K562 (cell line): ENCODE measurements at regions not wholly inside any gene's neighbourhood (a gene's known extent, or its start where the extent isn't known, plus 50 kb on each side); places are given as distances from the start of the nearest gene placed in this dataset.

Experiments
- ATAC-seq: fragments of 200-7000 bp; cut with Tn5 transposase; 3 replicates; pipeline ENCODE4 v1.9.1; 2020; ENCODE audit warnings: moderate library complexity
- BruUV-seq: library from RNA; stranded (reverse); fragments of 400-500 nt; replicated peaks from 2 replicates; lab custom pipeline; 2021; lab: Mats Ljungman, UMichigan
- CTCF ChIA-PET: fragments of 300-600 bp; formaldehyde crosslinking; extraction: SDS; loops from one replicate; lab custom pipeline; 2021; ENCODE audit warnings: low intra/inter-chr PET ratio; lab: Yijun Ruan, JAX
- POLR2A ChIA-PET: fragments of 300-600, 350-650 bp; sonication (Branson Sonifier 250); formaldehyde crosslinking; extraction: SDS; loops from one replicate; lab custom pipeline; 2021; ENCODE audit warnings: antibody characterized with exemption, inconsistent platforms; lab: Yijun Ruan, JAX
- DNase-seq, 4 experiments: peaks; one replicate each; pipeline versions ENCODE4 v3.0.0 to v3.0.0-alpha.2; 2011 to 2018; ENCODE audit warnings: low spot score in 3 of 4, mixed read lengths in 3 of 4; ENCODE audit errors: extremely low read depth in 1 of 4
- FAIRE-seq: peaks from 2 replicates; lab custom pipeline; 2011; peaks lifted over from hg19 to GRCh38; lab: Jason Lieb, UNC
- H2AFZ ChIP-seq: 2 replicates; pipeline ENCODE4 v1.6.0; 2011; ENCODE audit warnings: low read depth, low read length, control low read depth, inconsistent platforms
- H3K27ac ChIP-seq: fragments of 200-600 bp; 3 replicates; pipeline ENCODE4 v1.8.0; 2011; ENCODE audit warnings: low read depth, mild to moderate bottlenecking, control low read depth, inconsistent platforms, low read length, moderate library complexity, mixed read lengths; ENCODE audit errors: extremely low read depth
- H3K27me3 ChIP-seq, 2 experiments: fragments of 300-600 bp in 1 of 2; 2 replicates in 1 of 2; 3 replicates in 1 of 2; pipeline versions ENCODE4 v1.6.0 to v1.8.0; 2011; ENCODE audit warnings: inconsistent platforms in 2 of 2, low read length in 2 of 2, mild to moderate bottlenecking in 1 of 2, mixed read lengths in 1 of 2, moderate library complexity in 1 of 2; ENCODE audit not compliant: control insufficient read depth in 2 of 2, insufficient read depth in 2 of 2
- H3K36me3 ChIP-seq: fragments of 300-600 bp; 3 replicates; pipeline ENCODE4 v1.8.0; 2011; ENCODE audit warnings: mild to moderate bottlenecking, low read length, inconsistent platforms; ENCODE audit not compliant: control insufficient read depth, insufficient read depth
- H3K4me1 ChIP-seq, 2 experiments: fragments of 200-600 bp in 1 of 2; replicated peaks in 1 of 2; 2 replicates in 1 of 2; 3 replicates in 1 of 2; pipeline versions ENCODE4 v1.5.1 to v1.8.0; 2011; ENCODE audit warnings: inconsistent platforms in 2 of 2, low read length in 2 of 2, mild to moderate bottlenecking in 1 of 2, mixed read lengths in 1 of 2, moderate library complexity in 1 of 2; ENCODE audit not compliant: control insufficient read depth in 2 of 2, insufficient read depth in 2 of 2
- H3K4me2 ChIP-seq: 2 replicates; pipeline ENCODE4 v1.6.1; 2011; ENCODE audit warnings: low read length, control low read depth, inconsistent platforms, mixed read lengths; ENCODE audit not compliant: insufficient read depth
- H3K4me3 ChIP-seq: fragments of 200-600 bp; sonication (generic), shearing (Covaris generic); 2 replicates; pipeline ENCODE4 v1.5.1; 2016; ENCODE audit warnings: control low read depth, inconsistent platforms
- H3K79me2 ChIP-seq: fragments of 200-600 bp; 3 replicates; pipeline ENCODE4 v1.8.0; 2011; ENCODE audit warnings: low read length, inconsistent platforms; ENCODE audit not compliant: control insufficient read depth, insufficient read depth
- H3K9ac ChIP-seq, 2 experiments: 2 replicates each; pipeline versions ENCODE4 v1.6.0 to v1.6.1; 2011; ENCODE audit warnings: low read depth in 2 of 2, low read length in 2 of 2, control low read depth in 1 of 2, inconsistent platforms in 1 of 2, mild to moderate bottlenecking in 1 of 2, mixed read lengths in 1 of 2; ENCODE audit not compliant: insufficient read depth in 1 of 2
- H3K9me1 ChIP-seq: one replicate; pipeline ENCODE4 v1.6.0; 2011; ENCODE audit warnings: inconsistent platforms, mild to moderate bottlenecking, low read length, moderate library complexity; ENCODE audit not compliant: control insufficient read depth, insufficient read depth
- H3K9me3 ChIP-seq: replicated peaks from 2 replicates; pipeline ENCODE4 v1.5.1; 2011; ENCODE audit warnings: low read depth, low read length, inconsistent platforms; ENCODE audit not compliant: control insufficient read depth, insufficient read depth
- H4K20me1 ChIP-seq: replicated peaks from 2 replicates; pipeline ENCODE4 v1.6.1; 2011; ENCODE audit warnings: low read length, inconsistent platforms, mixed read lengths; ENCODE audit not compliant: control insufficient read depth, insufficient read depth
- CEBPZ ChIP-seq: fragments of 150-350 bp; IDR thresholded peaks from 2 replicates; pipeline ENCODE4 v1.6.1; 2014; ENCODE audit warnings: low read depth, mild to moderate bottlenecking, low read length, borderline replicate concordance
- CREB3 ChIP-seq: fragments of 450-650 bp; conservative IDR thresholded peaks from 2 replicates; pipeline ENCODE4 v1.6.1; 2016; ENCODE audit warnings: missing genetic modification characterization, low read depth, mild to moderate bottlenecking, missing compliant biosample characterization, moderate library complexity
- CXXC5 ChIP-seq: fragments of 250-450 bp; sonication (Bioruptor Pico); IDR thresholded peaks from 2 replicates; pipeline ENCODE4 v1.8.0; 2022; ENCODE audit warnings: inconsistent platforms, mild to moderate bottlenecking, moderate library complexity
- EP400 ChIP-seq: fragments of 450-650 bp; IDR thresholded peaks from 2 replicates; pipeline ENCODE4 v1.6.1; 2017; ENCODE audit warnings: antibody characterized with exemption, mild to moderate bottlenecking, moderate library complexity
- GTF3C2 ChIP-seq: IDR thresholded peaks from 3 replicates; pipeline ENCODE4 v1.6.1; 2011; ENCODE audit warnings: borderline replicate concordance, mild to moderate bottlenecking, moderate library complexity; ENCODE audit not compliant: insufficient read length; ENCODE audit errors: extremely low read depth
- MBD1 ChIP-seq: fragments of 250-450 bp; sonication (Bioruptor Pico); IDR thresholded peaks from 2 replicates; pipeline ENCODE4 v1.8.0; 2022; ENCODE audit warnings: inconsistent platforms
- RHOXF2B ChIP-seq: fragments of 250-450 bp; sonication (Bioruptor Pico); conservative IDR thresholded peaks from 2 replicates; pipeline ENCODE4 v1.5.1; 2021
- SIN3A ChIP-seq, 2 experiments: fragments of 150-350 bp in 1 of 2; IDR thresholded peaks; 2 replicates each; pipeline ENCODE4 v1.6.1; 2011 to 2016; ENCODE audit warnings: borderline replicate concordance in 2 of 2, low read depth in 2 of 2, low read length in 2 of 2, mild to moderate bottlenecking in 2 of 2, moderate library complexity in 2 of 2; ENCODE audit not compliant: control insufficient read depth in 1 of 2
- ZBTB34 ChIP-seq: fragments of 250-450 bp; sonication (Bioruptor Pico); IDR thresholded peaks from 2 replicates; pipeline ENCODE4 v1.8.0; 2021; ENCODE audit warnings: mild to moderate bottlenecking, moderate library complexity
- ZNF408 ChIP-seq: fragments of 250-450 bp; sonication (Bioruptor Pico); IDR thresholded peaks from 2 replicates; pipeline ENCODE4 v1.4.0; 2020; ENCODE audit warnings: low read depth, mild to moderate bottlenecking, moderate library complexity
- ZNF695 ChIP-seq: fragments of 450-650 bp; formaldehyde crosslinking; IDR thresholded peaks from 2 replicates; pipeline ENCODE4 v1.4.0; 2020; ENCODE audit warnings: mild to moderate bottlenecking, moderate library complexity
- WGBS: fragments of 100-300 bp; shearing (Covaris generic); methylation state at CpG from one replicate; pipeline ENCODE4 v1.1.6; 2016; ENCODE audit warnings: low coverage, mixed read lengths; ENCODE audit not compliant: insufficient coverage; ENCODE audit errors: missing lambda C conversion rate; 5-methylcytosine and 5-hydroxymethylcytosine counted together
- in situ Hi-C: fragments of 300-500 bp; cut with MboI; formaldehyde crosslinking; loops from 4 replicates; pipeline ENCODE4 v1.15.0; 2018; ENCODE audit warnings: inconsistent platforms, mixed read lengths
- intact Hi-C: fragments of 100-400 bp; cut with micrococcal nuclease; formaldehyde crosslinking; loops from 2 replicates; pipeline ENCODE4 v1.14.2; 2022

GRCh38 chr6:82066991-82067411, 180.5 kb downstream of the IBTK start:
- in situ Hi-C loops: no loop called here
- no peaks in the 10 kb centered on the region for H4K20me1 ChIP-seq
- H3K4me2 ChIP-seq: no peak overlapping the region
- no peak overlapping the region for H3K4me3 ChIP-seq
- WGBS: 0% methylated on average over 4 of the region's 4 CpGs
- no peak overlapping the region for H2AFZ ChIP-seq
- intact Hi-C loops: no loop called here
- H3K9ac ChIP-seq: no peak overlapping the region
- H3K9me3 ChIP-seq: no peaks in the 10 kb centered on the region
- POLR2A ChIA-PET: interaction anchor here (1.5 kb wide), 1 partner anchor 11 kb away, joined by 3 read pairs; no protein-coding TSS in a partner anchor
- H3K79me2 ChIP-seq: no peaks in the 10 kb centered on the region
- ATAC-seq (no peak), FAIRE-seq (peak; percentile 6), DNase-seq (no peak)
- H3K27ac ChIP-seq: no peak overlapping the region
- no TSS peak for BruUV-seq
- no peaks in the 10 kb centered on the region for H3K4me1 ChIP-seq
- no peaks in the 10 kb centered on the region for H3K27me3 ChIP-seq
- H3K9me1 ChIP-seq: no peaks in the 10 kb centered on the region
- H3K36me3 ChIP-seq: no peaks in the 10 kb centered on the region
- CTCF ChIA-PET: no interaction called here
- TF ChIP-seq RHOXF2B (CRISPR knock-in tag) (no peak), ZNF695 (no peak), ZBTB34 (CRISPR knock-in tag) (no peak), SIN3A (IDR thresholded peaks at IDR 0.05; ENCODE audit: borderline replicate concordance in 2 of 2, control insufficient read depth in 1 of 2, low read depth in 2 of 2, low read length in 2 of 2) (no peak), EP400 (no peak), CREB3 (tag) (no peak), MBD1 (CRISPR knock-in tag) (no peak), CEBPZ (no peak), GTF3C2 (no peak), ZNF408 (CRISPR knock-in tag) (no peak), CXXC5 (CRISPR knock-in tag) (no peak)
